ENCODE measurements at regions not wholly inside any gene's neighbourhood (a gene's known extent, or its start where the extent isn't known, plus 50 kb on each side); places are given as distances from the start of the nearest gene placed in this dataset.

DNA sequence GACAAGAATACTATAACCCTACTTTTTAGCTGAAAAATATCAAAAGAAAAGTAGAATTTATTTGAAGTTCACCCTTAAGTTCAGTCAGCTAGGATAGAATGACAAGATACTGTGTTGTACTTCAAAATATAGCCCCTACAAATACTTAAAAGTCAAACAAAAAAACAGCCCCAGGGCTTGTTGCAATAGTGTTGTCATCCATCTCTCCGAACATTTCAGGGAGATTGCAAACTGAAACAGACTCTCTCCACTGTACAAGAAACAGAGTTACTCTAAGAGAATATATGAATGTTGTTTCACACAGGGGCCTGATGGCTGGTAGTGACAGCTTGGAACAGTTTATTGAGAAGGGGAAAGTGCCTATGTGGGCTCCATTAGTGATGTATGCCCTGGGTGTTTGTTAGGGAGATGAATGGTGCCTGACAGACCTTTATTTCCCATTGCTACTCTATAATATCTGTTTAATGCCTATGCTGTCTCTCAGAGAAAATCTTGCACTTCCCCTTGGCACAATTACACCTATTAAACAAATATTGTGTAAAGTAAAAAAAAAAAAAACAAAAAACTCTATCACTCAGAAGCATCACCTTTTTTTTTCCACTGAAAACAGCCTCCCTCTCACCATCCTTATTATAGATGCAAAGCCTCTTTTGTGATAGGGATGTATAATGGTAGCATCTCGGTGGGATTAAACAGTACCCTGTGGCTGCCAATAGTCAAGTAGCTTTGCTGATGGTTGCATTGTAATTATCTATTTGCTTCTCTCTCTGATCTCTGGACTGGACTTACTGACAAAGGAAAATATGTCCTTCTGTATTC, 506.3 kb upstream of the LUZP2 start:
- Histone ChIP-seq H3K4me3 (replicated peaks; ENCODE audit: low read depth, low read length) (no peak overlapping the region), H3K36me3 (ENCODE audit: control insufficient read depth, insufficient read depth, low read length) (no peaks in the 10 kb centered on the region), H3K27me3 (replicated peaks; ENCODE audit: control insufficient read depth, insufficient read depth, low read length) (no peaks in the 10 kb centered on the region)
- DNase-seq (ENCODE audit: extremely low read depth, insufficient read length) = no peak
- no peak for TF ChIP-seq CTCF (IDR thresholded peaks at IDR 0.05; ENCODE audit: insufficient read depth, low read length, poor library complexity, severe bottlenecking)

- Histone ChIP-seq H3K4me3 (replicated peaks; ENCODE audit: low read depth, low read length) (no peak overlapping the region), H3K27me3 (replicated peaks; ENCODE audit: control insufficient read depth, insufficient read depth, low read length) (no peaks in the 10 kb centered on the region), H3K36me3 (ENCODE audit: control insufficient read depth, insufficient read depth, low read length) (no peaks in the 10 kb centered on the region)
- DNase-seq (ENCODE audit: extremely low read depth, insufficient read length) = no peak
- no peak for TF ChIP-seq CTCF (IDR thresholded peaks at IDR 0.05; ENCODE audit: insufficient read depth, low read length, poor library complexity, severe bottlenecking)
These were observed 505.7 kb upstream of the LUZP2 start for GRCh38 chr11:23991165-23991539.

- Histone ChIP-seq H3K36me3 (ENCODE audit: control insufficient read depth, insufficient read depth, low read length) (no peaks in the 10 kb centered on the region), H3K27me3 (replicated peaks; ENCODE audit: control insufficient read depth, insufficient read depth, low read length) (no peaks in the 10 kb centered on the region), H3K4me3 (replicated peaks; ENCODE audit: low read depth, low read length) (no peak overlapping the region)
- DNase-seq (ENCODE audit: extremely low read depth, insufficient read length) = no peak
- TF ChIP-seq CTCF (IDR thresholded peaks at IDR 0.05; ENCODE audit: insufficient read depth, low read length, poor library complexity, severe bottlenecking) = no peak
These were observed 501.0 kb upstream of the LUZP2 start for GRCh38 chr11:23995891-23996290.

- Histone ChIP-seq H3K27me3 (replicated peaks; ENCODE audit: control insufficient read depth, insufficient read depth, low read length) (no peaks in the 10 kb centered on the region), H3K4me3 (replicated peaks; ENCODE audit: low read depth, low read length) (no peak overlapping the region), H3K36me3 (ENCODE audit: control insufficient read depth, insufficient read depth, low read length) (no peaks in the 10 kb centered on the region)
- DNase-seq (ENCODE audit: extremely low read depth, insufficient read length) = no peak
- TF ChIP-seq CTCF (IDR thresholded peaks at IDR 0.05; ENCODE audit: insufficient read depth, low read length, poor library complexity, severe bottlenecking) = no peak
These were observed 499.5 kb upstream of the LUZP2 start for GRCh38 chr11:23997356-23997755.

GRCh38 chr11:24005202-24005876, 491.5 kb upstream of the LUZP2 start:
- no peaks in the 10 kb centered on the region for H3K27me3 ChIP-seq (replicated peaks; ENCODE audit: control insufficient read depth, insufficient read depth, low read length)
- H3K36me3 ChIP-seq (ENCODE audit: control insufficient read depth, insufficient read depth, low read length) = no peaks in the 10 kb centered on the region
- DNase-seq (ENCODE audit: extremely low read depth, insufficient read length) = no peak
- no peak overlapping the region for H3K4me3 ChIP-seq (replicated peaks; ENCODE audit: low read depth, low read length)
- no peak for TF ChIP-seq CTCF (IDR thresholded peaks at IDR 0.05; ENCODE audit: insufficient read depth, low read length, poor library complexity, severe bottlenecking)

All from GM06990 (cell line).